GM19099 (cell line): ENCODE measurements at regions not wholly inside any gene's neighbourhood (a gene's known extent, or its start where the extent isn't known, plus 50 kb on each side); places are given as distances from the start of the nearest gene placed in this dataset.

Source experiments
- POLR2A ChIP-seq: IDR thresholded peaks from 3 replicates; pipeline ENCODE4 v1.6.1; 2011; ENCODE audit warnings: low read depth; ENCODE audit not compliant: insufficient read length; ENCODE audit errors: extremely low read depth

DNA sequence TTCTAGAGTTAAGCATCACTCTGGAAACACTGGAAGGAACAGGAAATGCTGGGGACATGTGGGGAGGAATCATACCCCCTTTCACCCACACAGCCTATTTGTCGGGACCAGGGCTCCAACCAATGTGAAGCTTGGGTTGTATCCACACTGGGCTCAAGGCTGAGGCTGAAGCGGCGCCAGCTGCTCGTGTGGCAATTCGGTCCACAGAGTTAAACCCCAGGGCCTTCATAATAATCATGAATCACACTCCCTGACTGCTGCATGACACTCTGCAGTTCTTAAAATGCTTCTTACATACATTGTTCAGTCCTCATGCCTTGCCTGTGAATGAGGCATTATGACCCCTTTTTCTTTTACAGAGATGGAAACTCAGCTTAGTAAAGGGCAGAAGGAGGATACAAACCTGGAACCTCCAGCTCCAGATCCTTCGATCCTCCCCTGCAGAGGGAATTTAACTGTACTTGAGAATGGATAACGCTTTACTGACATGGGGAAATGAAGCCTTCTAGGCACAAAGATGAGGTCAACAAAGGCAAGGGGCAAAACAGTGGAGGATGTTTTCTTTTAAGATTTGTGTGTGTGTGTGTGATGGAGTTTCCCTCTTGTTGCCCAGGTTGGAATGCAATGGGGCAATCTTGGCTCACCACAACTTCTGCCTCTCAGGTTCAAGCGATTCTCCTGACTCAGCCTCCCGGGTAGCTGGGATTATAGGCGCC, 72.7 kb downstream of the SOX9 start:
- no peak for TF ChIP-seq POLR2A

DNA sequence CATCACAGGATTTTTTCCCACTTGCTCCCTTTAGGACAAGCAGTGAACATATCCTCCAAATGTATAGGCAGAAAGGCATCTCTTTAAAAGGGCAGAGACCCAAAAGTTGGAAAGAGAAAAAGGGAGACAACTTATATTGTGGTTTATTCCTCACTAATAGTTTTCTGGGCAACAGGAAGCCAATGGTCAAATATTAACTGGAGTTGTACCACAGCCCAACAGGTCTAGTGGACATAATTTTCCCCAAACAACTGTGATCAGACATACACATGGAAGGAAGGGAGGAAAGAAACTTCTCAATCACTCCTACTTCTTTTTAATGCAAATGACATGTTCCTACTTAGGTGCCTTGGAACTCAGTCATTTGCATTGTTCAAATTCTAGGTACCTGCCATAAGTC, 78.4 kb downstream of the SOX9 start:
- TF ChIP-seq POLR2A = no peak

DNA sequence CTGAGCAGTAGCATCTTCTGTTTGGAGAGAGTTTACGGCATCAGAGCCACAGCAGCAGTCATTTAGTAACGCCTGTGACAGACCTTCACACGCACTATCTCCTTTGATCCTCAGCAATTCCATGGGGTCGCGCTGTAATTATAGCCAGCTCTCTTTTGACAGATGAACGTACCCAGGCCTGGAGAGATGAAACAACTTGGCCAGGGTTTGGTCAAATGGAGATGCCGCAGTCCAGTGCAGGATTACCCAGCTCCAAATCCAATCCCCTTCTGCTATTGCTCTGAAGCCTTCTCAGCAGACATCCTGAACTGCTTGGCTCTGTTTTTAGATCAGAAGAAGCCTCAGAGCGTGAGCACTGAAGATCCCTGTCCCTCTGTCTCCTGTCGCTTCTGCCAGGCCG, 83.9 kb downstream of the SOX9 start:
- no peak for TF ChIP-seq POLR2A

DNA sequence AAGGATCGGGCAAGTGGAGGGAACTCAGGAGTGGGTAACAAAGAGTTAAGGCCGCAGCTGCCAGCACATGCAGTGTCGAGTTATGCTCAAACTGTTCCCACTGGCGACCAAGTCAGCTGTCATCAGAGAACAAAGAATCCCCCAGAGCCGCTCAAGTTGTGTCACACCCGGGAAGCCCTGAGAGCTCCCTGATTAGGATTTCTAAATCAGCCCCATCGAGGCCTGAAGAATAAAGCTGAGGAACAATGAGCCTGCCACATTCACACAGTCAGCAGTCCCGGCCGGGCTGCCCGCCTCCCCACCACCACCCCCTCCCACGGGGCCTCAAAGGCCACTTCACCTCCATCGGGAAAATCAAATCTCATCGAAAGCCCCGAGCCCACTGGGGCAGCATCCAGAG, 84.5 kb downstream of the SOX9 start:
- TF ChIP-seq POLR2A = no peak

DNA sequence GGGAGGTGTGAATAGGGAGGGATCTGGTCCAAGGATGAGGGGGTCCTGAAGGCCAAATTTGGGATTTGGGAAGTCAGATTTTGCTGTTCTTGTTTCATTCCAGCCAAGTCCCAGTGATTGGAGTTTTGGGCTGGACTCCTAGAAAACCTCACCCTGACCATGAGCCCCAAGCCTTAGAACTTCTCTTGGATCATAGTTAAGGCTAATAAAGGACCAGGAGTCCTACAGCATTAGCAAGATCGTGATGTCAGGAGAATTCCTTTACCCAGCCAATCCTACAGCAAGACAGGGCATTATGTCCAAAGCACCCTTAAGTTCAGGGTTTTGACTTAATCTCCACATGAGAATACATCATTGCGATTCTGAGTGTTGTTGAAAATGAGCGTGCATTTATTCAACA, 85.0 kb downstream of the SOX9 start:
- no peak for TF ChIP-seq POLR2A

DNA sequence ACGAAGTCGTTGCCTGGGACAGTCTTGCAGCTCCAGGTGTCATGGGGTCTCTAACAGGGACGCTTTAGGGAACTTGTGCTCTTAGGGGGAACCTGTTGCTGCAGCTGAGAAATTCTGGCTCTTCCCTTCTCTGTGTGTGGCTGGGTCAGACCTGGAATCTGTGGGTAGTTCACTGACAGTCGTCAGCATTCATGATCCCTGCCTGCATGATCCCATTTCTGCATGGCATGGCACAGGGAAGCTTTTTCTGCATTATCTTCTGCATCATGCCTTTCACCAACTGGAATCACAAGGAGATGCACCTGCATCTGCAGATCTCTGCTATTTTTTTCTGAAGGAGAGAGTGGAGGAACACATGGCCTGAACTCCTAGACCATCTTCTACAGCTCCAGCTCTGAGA, 85.6 kb downstream of the SOX9 start:
- no peak for TF ChIP-seq POLR2A

DNA sequence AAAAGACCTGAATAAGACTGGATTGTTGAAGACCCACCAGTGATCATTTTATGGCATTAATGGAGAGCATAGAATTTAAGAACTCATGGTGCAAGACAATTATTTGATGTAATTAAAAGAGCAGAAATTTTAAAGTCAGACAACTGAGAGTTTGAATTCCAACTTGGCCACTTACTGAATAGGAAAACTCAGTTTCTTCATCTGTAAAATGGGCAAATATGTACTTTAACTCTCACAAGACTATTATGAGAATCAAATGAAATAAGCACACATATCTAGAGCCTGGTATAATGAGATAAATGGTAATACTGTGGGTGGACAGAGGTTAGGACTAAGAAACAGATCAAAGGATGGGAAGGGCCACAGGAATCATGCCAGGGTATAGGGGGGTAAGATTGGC, 88.0 kb downstream of the SOX9 start:
- no peak for TF ChIP-seq POLR2A

DNA sequence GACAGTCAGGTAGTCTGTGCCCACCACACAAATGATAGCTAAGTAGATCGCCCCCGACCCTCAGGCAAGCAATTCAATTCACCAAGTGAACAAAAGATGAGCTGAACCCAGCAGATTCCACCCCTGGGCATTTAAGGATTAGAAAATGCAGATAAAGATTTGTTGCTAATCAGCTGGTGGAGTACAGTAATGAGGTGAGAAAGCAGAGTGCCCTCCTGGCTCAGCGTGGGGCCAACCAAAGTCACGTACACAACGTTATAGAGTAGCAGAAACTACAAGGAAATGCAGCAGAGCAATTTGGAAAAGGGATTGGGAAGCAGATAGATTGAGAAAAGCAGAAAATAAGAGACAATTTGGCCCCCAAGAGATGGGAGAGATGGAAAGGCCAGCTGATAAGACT, 91.2 kb downstream of the SOX9 start:
- no peak for TF ChIP-seq POLR2A

DNA sequence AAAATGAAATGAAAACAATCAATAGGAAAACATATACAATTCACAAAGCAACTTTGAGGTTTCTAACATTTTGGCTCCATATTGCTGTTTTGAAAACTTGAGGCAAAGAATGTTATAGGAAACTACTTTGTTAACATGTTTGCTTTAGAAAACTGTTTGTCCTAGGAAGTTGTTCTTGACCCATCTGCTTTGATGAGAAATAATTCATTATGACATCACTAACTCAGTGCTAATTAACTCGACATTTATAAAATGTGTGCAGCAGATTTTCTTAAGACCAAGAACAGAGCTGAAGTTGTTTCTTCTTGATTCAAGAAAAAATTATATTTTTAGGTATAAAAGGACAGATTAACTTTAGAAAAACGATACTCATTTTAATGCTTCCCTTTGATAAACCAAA, 94.7 kb downstream of the SOX9 start:
- no peak for TF ChIP-seq POLR2A

DNA sequence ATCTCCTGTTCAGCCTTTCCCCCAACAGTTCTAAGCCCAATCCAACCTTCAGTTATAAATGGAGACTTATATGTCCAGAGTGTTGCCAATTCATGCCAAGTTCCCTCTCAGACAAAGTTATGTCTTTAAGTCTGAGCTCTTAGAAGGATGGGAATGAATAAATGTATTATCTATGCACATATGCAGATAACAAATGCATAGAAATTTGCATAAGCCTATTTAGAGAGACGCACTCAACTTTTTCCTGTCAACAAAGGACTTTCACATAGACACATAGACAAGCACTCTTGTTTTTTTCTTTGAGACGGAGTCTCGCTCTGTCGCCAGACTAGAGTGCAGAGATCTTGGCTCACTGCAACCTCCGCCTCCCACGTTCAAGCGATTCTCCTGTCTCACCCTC, 95.1 kb downstream of the SOX9 start:
- no peak for TF ChIP-seq POLR2A

DNA sequence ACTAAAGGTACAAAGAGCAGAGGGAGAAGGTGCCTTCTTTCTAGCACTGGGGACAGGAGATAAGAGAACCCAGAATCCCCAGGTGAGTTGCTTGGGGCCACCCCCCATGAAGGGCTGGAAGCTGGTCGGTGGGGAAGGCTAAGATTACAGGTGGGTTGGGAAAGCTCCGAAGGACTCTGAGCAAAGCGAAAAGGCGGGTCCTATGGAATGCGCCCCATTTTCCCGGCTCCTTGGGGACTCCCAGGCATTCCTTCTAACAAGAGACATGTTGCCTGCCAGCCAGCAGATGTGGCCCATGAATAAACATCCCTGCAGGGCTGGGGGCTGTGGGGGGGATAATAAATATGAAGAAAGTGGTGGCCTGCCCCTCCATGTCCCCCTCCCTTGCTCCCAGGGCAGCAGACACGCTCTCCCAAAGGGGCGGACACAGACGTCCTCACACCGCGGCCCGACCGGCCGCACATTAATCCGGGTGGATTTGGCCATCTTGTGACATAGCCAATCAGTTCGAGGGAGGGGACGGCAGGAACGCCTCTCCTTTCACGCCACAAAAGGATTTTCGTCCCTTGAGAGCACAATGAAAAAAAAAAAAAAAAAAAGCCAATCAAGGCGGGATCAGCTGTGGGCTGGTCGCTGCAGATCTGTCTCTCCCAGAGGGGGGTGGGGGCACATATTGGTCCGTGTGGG, 98.5 kb downstream of the SOX9 start:
- TF ChIP-seq POLR2A = no peak

DNA sequence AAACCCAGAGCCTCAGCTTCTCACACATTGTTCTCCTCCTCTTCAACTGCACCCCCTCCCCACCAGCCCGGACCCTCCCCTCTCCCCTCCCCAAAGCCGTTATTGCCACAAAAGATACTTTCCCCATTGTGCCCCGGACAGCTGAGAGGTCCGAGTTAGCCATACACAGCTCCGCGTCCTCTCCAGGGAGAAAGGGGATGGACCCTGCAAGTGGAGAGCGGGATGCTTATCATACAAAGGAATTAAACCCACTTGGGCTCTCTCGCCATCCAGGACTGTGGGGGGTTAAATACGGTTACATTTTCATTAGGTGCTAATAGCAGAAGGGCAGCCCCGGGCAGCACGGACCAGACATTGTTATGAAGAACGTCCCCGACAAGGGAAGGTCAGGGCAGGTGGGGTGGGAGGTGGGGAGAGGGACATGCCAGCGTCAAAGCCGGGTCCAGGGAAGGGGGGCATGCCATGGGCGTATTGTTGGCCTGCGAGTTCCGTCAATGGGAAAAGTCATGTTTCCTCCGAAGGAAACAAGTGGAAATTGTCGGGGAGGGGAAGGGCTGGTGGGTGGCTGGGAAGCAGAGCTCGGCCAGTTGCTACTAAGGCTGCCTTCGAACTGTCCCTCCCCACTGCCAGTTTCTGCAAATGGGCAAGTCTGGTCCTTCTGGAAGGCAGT, 99.1 kb downstream of the SOX9 start:
- no peak for TF ChIP-seq POLR2A

DNA sequence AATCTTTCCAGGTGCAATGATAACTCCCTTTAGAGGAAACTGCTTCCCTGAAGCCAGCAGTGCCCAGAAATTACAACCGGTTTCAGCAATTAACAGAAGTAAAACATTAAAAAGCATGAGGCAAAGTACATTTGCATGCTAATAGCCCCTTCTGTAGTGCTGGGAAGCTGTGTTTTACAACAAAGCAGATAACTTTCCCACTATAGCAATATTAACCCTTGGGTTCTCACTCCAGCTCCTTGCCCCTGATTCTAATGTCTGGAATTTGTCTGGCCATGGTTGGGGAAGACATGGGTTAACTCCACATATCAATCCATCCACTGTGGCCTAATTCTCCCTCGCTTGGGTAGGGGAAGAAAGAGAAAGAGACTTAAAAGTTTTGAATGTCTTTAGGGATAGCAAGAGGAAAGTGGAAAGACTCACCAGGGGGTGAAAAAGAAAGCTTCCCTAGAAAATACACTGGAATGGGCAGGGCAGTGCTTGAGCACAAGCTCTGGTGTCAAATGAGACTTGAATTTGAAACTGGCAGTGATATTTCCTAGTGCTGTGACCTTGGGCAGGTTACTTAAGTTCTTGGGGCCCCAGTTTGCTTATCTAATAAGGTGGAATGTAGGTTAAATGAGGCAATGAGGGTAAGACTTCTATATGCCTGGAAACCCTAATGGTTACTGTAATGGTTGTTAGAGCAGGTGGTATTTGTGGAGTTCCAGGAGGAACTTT, 102.0 kb downstream of the SOX9 start:
- no peak for TF ChIP-seq POLR2A

DNA sequence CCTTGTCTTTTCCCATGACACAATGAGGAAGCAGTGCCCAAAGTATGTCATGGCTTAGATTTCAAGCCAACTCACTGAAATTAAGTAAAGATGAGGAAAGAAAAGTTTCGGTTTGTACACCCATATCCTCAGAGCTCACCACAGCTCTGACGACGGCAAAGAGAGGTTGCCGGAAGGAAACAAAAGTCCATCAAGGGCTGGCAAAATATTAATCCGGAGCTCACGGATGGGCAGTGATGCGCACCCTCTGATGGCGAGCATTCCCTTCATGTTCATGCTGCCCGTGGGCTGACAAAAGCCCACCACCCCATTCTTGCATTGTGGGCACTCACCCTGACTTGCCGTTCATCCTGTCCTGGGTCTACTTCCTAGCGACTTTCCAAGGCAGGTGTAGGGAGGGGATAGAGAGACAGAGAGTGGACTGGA, 103.1 kb downstream of the SOX9 start:
- TF ChIP-seq POLR2A = no peak

DNA sequence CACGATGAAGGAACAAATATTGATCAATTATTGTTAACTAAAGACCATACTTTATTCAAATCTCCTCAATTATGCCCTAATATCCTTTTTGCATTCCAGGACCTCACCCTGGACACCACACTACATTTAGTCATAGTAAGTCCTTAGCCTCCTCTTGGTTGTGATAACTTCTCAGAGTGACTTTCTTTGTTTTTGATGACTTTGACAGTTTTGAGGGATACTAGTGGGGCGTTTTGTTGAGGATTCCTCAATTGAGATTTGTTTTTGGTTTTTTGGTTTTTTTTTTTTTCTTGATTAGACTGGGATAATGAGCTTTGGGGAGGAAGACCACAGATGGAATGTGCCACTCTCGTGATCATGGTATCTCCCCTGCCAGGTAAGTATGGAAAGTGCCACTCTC, 105.5 kb downstream of the SOX9 start:
- no peak for TF ChIP-seq POLR2A
